Erythroblast (primary cell): ENCODE measurements at regions not wholly inside any gene's neighbourhood (a gene's known extent, or its start where the extent isn't known, plus 50 kb on each side); places are given as distances from the start of the nearest gene placed in this dataset.

Source experiments
- DNase-seq, 2 experiments: peaks; one replicate each; lab custom pipeline; 2025; lab: John Stamatoyannopoulos, UW
- GATA1 ChIP-seq: IDR thresholded peaks from 2 replicates; pipeline ENCODE4 v1.6.1; 2011; ENCODE audit warnings: low read depth, mild to moderate bottlenecking, control low read depth, low read length, moderate library complexity
- POLR2A ChIP-seq: IDR thresholded peaks from 2 replicates; pipeline ENCODE4 v1.6.1; 2011; ENCODE audit warnings: mild to moderate bottlenecking, low read length

DNA sequence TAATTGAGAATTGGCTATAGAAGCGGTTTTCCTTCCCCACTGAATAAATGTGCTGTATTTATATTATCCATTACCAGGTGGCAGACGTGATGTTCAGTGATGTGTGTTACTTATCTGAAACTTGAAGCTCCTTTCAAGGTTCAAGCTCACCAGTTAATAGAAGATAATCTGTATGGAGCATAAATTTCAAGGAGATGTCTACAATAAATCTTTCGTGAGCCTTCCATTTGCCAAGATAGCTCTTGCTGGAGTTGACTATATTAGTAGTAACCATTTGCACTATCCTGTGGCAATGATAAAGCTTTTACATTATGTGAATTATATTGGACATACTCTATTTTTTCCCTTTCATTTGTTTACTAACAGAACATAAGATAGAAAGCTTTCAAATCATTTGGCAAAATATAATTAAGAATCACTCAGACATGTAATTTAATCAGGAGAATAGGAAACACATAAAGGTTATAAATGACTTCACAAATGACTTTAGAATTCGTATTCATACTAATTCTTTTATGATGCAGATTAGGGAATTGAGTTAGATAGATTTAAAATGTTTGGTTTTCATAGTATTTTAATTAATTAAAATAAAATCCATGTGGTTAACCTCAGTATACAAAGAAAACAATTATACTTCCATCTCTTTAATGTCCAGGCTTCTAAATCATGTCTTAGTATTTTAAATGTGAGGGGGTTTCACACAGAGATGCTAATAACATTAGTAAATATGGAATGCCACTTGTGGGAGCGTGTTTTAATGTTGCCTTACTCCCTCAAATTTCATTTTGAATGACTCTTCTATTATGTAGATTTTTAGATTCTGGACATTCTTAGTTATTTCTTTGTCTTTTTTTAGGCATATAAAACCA is 664.4 kb upstream of the CDH8 start:
- no peak for DNase-seq
- no peak for TF ChIP-seq GATA1
- no peak for TF ChIP-seq POLR2A

DNA sequence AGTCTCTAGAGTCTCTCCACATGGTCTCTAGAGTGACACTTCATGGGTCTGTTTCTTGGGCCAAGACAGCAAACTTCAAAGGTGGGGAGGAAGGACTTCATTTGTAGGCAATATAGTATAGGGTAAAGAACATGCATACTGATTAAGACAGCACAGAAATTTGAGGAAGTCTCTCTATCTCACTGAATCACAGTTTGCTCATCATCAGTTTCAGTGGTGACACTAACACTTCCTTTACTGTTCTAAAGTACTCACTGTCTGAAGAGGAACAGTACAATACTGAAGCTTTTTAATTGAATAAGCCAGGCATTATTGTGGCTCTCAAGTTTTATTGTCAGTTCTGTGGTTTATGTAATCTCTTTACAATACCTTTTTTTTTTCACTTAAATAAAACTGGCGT is 656.4 kb upstream of the CDH8 start:
- TF ChIP-seq GATA1 (no peak), POLR2A (no peak)
- DNase-seq, result no peak

DNA sequence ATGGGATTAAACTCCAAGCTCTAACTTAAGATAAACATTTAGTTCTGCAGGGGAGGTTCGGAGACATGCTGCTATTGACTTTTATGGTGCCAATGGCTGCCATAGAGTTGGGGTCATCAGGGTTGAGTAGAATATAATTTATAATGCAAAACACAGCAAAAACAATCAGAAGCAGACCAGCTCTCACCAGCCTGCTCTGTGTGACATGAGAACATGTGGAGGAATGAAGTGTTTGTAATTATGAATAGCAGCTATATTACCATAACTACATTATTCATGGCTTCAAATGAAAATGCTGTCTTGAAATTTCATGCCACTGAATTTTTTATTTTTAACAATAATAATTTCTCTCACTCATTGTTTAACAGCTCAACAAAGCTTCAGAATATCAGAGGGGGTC is 645.6 kb upstream of the CDH8 start:
- TF ChIP-seq POLR2A (no peak), GATA1 (no peak)
- DNase-seq, result no peak

DNA sequence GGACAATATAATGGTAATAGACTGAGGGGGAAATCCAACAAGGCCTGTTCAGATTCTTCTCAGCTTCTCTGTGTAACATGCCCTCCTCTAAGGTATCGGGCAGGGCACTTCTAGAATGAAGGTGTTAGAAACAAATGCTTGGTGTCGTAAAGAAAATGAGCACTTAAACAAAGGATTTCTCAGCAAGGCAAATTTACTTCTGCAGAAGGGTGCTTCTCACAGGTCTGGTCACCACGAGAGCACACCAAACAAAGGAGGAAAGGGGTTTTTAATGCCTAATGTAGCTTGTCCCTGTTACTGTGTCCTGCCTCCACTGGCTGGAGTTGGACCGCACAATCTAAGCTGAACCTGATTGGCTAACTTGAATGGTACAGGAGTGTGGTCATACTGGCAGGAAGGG is 642.6 kb upstream of the CDH8 start:
- TF ChIP-seq GATA1 (no peak), POLR2A (no peak)
- DNase-seq, result no peak

DNA sequence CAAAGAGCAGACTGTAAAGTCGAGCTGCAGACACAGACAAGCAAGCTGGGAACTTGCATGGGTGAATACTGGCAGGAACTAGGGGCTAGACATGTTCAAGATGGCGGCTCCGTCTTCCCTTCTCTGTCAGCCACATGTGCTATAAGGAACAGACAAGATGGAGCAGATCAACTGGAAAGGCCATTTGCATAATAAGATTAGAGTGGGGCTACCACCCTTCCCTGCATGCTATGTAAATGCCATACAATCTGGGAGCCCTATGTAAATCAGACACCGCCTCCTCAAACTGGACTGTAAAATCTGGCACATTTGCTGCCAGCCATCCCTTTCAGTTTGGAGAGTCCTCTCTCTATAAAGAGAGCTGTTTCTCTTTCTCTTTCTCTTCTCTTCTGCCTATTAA is 640.1 kb upstream of the CDH8 start:
- DNase-seq, result no peak
- TF ChIP-seq GATA1 (no peak), POLR2A (no peak)

DNA sequence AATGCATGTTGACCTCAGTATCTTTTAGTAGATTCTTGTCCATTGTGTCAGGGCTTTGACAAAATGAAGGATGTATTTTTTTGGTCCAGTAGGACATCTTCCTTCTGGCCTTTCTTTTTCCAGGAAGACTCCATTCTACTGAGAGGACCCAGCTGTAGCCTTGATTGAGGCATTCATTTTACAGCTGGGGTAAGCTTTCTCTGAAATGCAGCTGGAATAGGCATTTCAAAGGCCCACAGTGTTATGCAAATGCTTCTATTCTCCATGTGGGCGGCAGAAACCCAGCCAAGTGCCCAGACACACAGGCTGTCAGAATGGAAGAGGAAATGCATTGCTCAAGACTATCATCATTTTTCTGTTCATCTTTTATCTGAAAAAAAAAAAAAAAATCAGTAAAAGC is 629.0 kb upstream of the CDH8 start:
- no peak for DNase-seq
- TF ChIP-seq POLR2A (no peak), GATA1 (no peak)

DNA sequence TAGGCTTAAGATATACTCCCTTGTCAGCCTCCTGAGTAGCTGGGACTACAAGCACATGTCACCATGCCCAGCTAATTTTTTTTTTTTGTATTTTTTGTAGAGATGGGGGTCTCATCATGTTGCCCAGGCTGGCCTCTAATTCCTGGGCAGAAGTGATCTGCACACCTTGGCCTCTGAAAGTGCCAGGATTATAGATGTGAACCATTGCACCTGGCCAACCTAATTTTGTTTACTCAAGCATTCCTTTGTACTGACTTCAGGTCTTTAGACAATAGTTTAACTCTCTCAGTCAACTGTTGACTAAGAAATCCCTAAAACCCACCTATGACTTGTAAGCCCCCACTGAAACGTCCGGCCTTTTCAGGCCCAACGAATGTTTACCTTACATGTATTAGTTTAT is 628.3 kb upstream of the CDH8 start:
- no peak for DNase-seq
- TF ChIP-seq GATA1, result no peak
- no peak for TF ChIP-seq POLR2A

DNA sequence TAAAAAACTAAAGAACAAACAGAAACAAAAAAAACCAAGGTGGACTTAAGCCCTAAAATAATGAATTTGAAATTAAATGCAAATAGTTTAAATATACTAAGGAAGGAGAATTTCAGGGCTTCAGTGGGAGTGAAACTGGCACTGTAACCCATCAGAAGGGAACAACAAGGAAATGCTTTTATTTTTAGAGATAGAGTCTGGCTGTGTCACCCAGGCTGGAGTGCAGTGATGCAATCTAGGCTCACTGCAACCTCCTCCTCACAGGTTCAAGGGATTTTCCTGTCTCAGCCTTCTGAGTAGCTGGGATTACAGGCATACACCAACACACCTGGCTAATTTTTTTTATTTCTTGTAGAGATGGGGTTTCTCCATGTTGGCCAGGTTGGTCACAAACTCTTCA is 625.2 kb upstream of the CDH8 start:
- TF ChIP-seq POLR2A (no peak), GATA1 (no peak)
- DNase-seq, result no peak

DNA sequence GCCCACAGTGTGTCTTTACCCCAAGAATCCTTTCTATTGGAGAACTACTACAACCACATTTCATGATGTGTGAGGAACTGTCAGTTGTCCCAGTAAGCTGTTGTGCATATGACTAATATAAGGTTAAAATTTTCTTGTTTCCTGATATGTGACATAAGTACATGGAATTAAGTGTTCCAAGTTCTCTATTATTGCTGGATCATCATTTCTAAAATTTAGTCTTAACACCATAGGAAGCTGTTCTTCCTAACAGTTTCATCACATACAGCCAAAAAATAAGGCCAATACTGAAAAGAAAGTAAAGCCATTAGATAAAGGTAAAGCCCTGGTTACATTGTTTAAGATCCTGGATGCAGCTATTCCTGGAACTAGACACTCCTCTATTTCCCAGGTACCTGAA is 620.9 kb upstream of the CDH8 start:
- TF ChIP-seq GATA1 (no peak), POLR2A (no peak)
- no peak for DNase-seq

DNA sequence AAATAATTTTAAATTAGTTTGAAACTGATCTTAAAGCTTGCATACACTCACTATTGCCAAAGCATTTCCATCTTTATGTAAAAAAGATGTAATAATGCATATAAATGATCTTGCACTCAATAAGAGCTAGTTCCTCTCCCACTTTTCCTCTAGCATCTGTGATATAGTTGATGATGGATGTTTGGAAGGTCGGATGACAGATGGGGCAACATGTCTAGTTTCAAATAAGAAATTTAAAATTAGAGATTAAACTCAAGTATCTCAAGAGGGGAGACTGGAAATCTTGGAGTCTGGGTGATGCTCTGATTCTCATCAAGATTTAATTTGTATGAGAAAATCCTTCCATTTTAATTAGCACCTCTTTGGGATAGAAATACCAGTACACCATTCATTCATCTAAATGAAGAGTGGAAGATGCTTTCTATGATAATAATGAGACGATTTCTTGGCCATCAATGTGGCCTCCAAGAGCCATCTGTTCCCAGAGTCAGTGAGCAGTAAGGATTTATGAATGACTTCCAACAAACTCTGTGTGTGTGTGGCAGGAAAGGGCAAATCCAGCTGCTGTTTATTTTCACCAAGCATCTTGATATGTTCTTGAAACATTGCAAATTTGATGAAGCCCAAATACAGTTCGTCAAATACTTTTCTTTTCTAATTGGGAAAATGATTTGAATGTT is 616.3 kb upstream of the CDH8 start:
- DNase-seq, result no peak
- TF ChIP-seq POLR2A (no peak), GATA1 (no peak)

DNA sequence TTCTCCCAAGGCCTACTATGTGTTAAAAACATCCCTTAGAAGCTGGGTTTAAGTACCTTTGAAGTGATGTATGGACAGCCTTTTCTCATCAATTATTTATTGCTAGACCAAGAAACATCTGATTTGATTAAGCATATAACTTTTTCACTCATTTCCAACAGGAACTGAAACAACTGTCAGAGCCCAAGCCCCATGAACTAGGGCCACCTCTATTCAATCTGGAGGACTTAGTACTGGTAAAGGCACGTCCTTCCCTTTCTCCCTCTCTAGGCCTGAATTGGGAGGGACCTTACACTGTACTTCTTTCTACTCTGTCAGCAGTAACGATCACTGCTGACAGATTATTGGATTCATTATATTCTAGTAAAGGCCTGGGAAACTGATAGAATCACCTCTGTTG is 612.0 kb upstream of the CDH8 start:
- no peak for TF ChIP-seq GATA1
- no peak for TF ChIP-seq POLR2A

DNA sequence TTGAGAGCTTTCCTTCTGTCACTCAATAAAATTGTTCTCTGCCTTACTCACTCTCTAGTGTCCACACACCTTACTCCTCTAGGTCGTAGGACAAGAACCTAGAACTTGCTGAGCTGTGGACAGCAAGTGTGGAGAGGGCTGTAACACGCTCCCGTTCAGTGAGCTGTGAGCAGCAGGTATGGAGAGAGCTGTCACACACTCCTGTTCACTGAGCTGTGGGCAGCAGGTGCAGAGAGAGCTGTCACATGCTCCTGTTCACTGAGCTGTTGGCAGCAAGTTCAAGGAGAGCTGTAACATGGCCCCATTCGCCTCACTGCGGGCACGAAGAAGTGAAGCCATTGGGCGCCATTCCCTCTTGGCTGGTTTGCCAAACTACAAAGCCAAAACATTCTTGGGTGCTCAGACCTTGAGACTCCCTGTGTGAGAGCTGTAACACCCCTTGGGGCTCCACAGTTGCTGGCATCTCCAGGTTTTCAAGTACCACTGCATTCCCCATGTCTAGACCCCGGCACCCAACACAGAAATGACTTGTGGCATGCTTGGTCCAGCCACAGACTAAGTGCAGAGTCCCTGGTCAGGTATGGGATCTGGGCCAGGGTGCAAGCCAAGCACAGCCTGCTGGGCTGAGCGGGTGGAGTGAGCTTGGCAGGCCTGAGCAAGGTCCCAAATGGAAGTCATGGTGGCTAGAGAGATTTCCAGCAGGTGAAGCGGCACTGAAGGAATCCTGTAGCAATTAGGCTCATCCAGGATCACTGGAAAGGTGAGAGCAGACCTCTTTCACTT is 608.0 kb upstream of the CDH8 start:
- no peak for DNase-seq
- TF ChIP-seq GATA1 (no peak), POLR2A (no peak)

More for the DNA sequence above, 612.0 kb upstream of the CDH8 start:
- DNase-seq, result no peak

DNA sequence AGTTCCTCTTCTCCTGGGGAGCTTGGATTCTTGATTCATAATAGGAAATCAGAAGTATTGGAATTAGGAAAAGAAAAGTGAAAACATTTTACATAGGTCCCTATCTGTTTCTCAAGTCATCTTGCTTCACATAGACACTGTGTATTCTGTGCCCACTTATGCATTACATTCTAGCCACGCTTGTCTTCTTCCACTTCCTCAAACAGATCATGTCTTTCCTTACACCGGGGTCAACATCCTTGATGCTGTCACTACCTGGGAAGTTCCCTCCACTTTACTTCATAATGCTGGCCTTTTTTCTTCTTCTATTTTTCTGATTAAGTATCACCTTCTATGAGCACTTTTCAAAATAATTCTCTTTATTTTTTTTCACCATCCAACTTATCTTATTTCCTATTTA is 606.4 kb upstream of the CDH8 start:
- DNase-seq, result no peak

DNA sequence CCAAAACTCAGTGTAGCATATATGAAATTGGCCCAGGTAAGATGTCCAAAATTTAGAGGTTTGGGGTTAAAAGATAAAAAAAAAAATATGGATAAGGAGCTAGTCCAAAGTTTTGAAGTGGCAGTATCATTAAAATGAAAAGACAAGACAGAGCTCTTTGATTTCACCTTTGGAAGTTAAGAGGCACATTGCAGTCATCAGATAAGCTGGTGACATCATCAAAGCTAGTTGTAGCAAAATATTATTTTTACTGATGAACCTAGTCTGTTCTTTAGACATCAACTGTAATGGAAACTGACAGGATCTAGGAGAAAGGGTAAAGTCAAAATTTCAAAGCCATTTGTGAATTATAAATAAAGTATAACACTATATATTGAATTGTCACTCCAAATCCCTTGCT is 603.7 kb upstream of the CDH8 start:
- no peak for TF ChIP-seq POLR2A
- TF ChIP-seq GATA1, result no peak
- no peak for DNase-seq

More for the DNA sequence above, 606.4 kb upstream of the CDH8 start:
- TF ChIP-seq POLR2A (no peak), GATA1 (no peak)
